Subcutaneous abdominal adipose tissue (tissue), 5 donors: ENCODE measurements at regions not wholly inside any gene's neighbourhood (a gene's known extent, or its start where the extent isn't known, plus 50 kb on each side); places are given as distances from the start of the nearest gene placed in this dataset.

Experiments
- H3K27ac ChIP-seq: one replicate; pipeline ENCODE4 v1.7.0; 2013; ENCODE audit warnings: low read depth, mild to moderate bottlenecking, inconsistent platforms, low read length, moderate library complexity
- H3K27me3 ChIP-seq, 5 donors: one replicate each; pipeline ENCODE4 v1.7.0; 2013; ENCODE audit warnings: low read length in 5 of 5, inconsistent platforms in 1 of 5; ENCODE audit not compliant: control insufficient read depth in 5 of 5, insufficient read depth in 4 of 5
- H3K36me3 ChIP-seq, 5 donors: one replicate each; pipeline ENCODE4 v1.7.0; 2013; ENCODE audit warnings: low read length in 5 of 5; ENCODE audit not compliant: control insufficient read depth in 5 of 5, insufficient read depth in 5 of 5
- H3K4me1 ChIP-seq, 5 donors: one replicate each; pipeline ENCODE4 v1.7.0; 2013; ENCODE audit warnings: low read length in 5 of 5, mild to moderate bottlenecking in 3 of 5, moderate library complexity in 1 of 5; ENCODE audit not compliant: control insufficient read depth in 5 of 5, insufficient read depth in 5 of 5
- H3K4me3 ChIP-seq, 5 donors: one replicate each; pipeline ENCODE4 v1.7.0; 2013; ENCODE audit warnings: low read length in 5 of 5, low read depth in 1 of 5
- H3K9ac ChIP-seq, 5 donors: one replicate each; pipeline ENCODE4 v1.7.0; 2013; ENCODE audit warnings: low read length in 5 of 5, mild to moderate bottlenecking in 4 of 5, moderate library complexity in 3 of 5
- H3K9me3 ChIP-seq, 5 donors: one replicate each; pipeline ENCODE4 v1.7.0; 2013; ENCODE audit warnings: low read length in 5 of 5; ENCODE audit not compliant: control insufficient read depth in 5 of 5
- donor health status: healthy.
- donor health status: healthy.
- donor health status: healthy.
- donor health status: healthy.
- donor health status: healthy.

DNA sequence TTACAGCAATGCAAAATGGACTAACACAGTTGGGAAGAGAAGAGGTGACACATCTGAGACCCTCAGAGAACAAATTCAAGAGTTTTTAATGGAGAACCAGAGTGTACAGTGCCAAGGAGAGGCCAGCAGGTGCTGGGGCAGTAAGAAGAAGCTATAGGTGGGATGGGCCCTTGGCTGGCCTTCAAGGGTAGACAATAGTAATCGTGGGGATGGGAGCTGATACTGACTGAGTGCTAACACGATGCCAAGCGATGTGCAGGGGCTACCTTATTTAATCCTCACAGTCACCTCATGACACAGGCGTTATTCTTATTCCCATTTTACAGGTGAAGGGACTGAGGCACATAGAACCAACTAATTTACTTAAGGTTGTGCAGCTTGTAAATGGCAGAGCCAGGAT, 131.9 kb upstream of the ID2 start:
- Histone ChIP-seq H3K9ac (no peak overlapping the region), H3K4me3 (no peak overlapping the region), H3K9me3 (peaks cover 0 to under 1% (median 0%) of the 10 kb centered on the region in 5 donors), H3K27ac (no peak overlapping the region), H3K4me1 (peaks cover 0 to 20% (median 10%) of the 10 kb centered on the region in 5 donors), H3K27me3 (no peaks in the 10 kb centered on the region), H3K36me3 (no peaks in the 10 kb centered on the region)

DNA sequence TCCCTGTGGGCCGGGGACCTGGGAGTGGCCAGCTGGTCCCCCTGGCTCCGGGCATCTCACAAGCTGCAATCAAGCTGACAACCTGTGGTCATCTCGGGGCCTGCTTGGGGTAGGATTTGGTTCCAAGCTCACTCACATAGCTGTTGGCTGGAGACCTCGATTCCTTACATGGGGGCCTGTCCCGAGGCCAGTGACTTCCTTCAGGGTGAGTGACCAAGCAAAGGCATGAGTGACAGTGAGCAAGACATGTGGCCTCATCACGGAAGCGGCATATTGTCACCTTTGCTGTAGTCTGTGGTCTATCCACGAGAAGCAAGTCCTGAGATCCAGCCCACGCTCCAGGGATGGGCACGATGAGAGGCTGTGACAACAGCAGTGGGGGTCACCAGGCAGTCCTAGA, 131.4 kb upstream of the ID2 start:
- Histone ChIP-seq H3K4me1 (peaks cover 0 to 16% (median 6%) of the 10 kb centered on the region in 5 donors), H3K4me3 (no peak overlapping the region), H3K9ac (no peak overlapping the region), H3K27me3 (no peaks in the 10 kb centered on the region), H3K36me3 (no peaks in the 10 kb centered on the region), H3K27ac (no peak overlapping the region), H3K9me3 (peaks cover 0 to 3% (median 0%) of the 10 kb centered on the region in 5 donors)

DNA sequence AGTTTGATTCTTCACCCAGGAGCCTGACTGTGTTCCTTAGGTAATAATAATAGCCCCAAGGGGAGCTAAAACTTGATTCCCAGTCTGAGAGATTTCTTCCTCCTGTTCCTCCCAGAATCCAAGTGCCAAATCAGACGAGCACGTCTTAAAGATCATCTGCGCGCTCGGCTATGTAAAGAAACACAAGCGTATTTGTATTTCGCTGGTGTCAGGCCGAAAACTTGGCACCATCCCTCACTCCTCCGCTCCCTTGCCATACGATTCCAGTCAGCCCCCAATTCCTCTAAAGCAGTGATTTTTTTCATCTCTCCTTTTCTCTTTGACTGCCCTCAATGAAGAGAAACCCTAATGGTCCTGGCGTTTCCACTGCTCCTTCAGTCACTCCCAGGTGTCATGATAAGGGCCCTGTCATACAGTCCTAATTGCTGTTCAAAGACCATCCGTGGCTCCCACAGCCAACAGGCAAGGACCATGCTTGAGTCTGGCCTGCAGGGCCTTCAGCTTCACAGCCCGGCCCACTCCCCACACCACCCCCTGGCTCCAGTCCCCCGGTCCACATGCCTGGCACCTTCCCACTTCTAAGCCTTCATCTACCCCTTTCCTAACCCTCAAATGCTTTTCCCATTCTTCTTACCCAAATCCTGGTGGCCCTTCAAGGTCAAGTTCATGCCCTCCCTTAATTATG, 130.8 kb upstream of the ID2 start:
- H3K4me1 ChIP-seq, result peaks cover 0 to 11% (median 6%) of the 10 kb centered on the region in 5 donors
- no peak overlapping the region for H3K27ac ChIP-seq
- no peak overlapping the region for H3K4me3 ChIP-seq
- no peaks in the 10 kb centered on the region for H3K36me3 ChIP-seq
- no peaks in the 10 kb centered on the region for H3K27me3 ChIP-seq
- no peak overlapping the region for H3K9ac ChIP-seq
- H3K9me3 ChIP-seq, result peaks cover 0 to 3% (median 0%) of the 10 kb centered on the region in 5 donors

DNA sequence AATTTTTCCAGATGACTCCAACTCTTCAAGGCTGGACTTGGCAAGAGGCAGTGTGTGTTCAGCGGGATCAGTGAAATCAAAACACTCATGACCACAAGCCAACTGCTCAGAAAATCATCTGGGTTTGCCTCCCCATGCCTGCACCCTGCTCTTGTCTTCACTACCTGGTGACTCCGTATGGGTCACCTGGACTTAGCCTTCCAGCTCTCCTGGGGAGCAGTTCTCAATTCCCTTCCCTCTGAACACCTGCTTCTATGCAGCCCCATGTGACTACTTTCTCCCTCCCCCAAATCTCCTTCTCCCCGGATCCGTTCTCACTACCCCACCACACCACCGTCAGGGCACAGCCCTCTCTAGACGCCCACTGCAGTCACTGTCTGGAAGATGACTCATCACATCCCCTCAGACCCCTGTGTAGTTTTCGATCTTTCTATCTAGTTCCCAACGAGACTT, 130.2 kb upstream of the ID2 start:
- H3K9ac ChIP-seq, result no peak overlapping the region
- peaks cover 0 to 3% (median 0%) of the 10 kb centered on the region in 5 donors for H3K9me3 ChIP-seq
- H3K27ac ChIP-seq, result no peak overlapping the region

DNA sequence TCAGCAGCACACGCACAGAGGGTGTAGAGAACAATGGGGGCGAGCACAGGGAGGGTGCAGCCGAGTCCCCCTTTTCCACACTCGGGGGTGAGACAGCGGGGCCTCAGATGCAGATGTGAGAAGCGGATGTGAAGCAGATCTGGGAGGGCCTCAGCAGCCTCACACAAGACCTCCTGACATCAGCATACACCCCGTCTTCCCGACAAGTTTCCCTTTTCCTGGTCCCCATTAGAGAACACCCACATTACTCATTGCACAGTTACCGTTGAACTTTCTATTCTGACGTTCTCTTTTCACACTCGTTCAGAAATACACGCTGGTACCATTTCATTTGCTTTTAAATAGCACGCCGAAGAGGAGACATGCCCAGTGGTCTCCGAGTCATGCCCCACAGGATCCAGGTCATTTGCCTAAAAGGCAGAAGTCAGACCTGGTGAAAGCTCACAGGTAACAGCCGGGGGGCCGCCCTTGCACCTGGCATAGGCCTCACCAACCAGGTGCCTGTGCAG, 129.5 kb upstream of the ID2 start:
- Histone ChIP-seq H3K36me3 (no peaks in the 10 kb centered on the region), H3K27ac (no peak overlapping the region), H3K4me1 (no peaks in the 10 kb centered on the region), H3K9me3 (peaks cover 0 to 3% (median 0%) of the 10 kb centered on the region in 5 donors), H3K27me3 (no peaks in the 10 kb centered on the region), H3K4me3 (no peak overlapping the region), H3K9ac (no peak overlapping the region)

More for the DNA sequence above, 130.2 kb upstream of the ID2 start:
- Histone ChIP-seq H3K4me3 (no peak overlapping the region), H3K36me3 (no peaks in the 10 kb centered on the region), H3K4me1 (peaks cover 0 to 6% (median 5%) of the 10 kb centered on the region in 5 donors), H3K27me3 (no peaks in the 10 kb centered on the region)

DNA sequence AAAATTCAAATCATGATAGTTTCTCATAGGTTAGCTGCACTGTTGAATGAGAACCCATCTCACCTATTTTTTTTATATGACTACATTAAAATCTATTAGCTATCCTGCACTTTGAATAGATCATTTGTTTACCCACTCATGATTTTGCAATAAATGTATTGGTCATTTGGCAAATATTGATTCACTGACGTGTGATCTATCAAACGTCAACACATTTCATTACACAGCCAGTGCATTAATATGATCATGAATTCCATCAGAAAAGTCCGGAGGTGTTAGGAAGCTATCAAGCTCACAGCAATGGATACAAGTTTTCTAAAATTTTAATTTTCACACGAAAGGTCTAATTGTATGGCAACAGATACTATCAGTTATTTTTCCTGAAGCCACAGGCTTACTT, 128.2 kb upstream of the ID2 start:
- no peak overlapping the region for H3K4me3 ChIP-seq
- no peak overlapping the region for H3K27ac ChIP-seq
- no peaks in the 10 kb centered on the region for H3K36me3 ChIP-seq
- H3K27me3 ChIP-seq, result no peaks in the 10 kb centered on the region
- no peaks in the 10 kb centered on the region for H3K4me1 ChIP-seq
- no peak overlapping the region for H3K9ac ChIP-seq
- peaks cover 2 to 10% (median 4%) of the 10 kb centered on the region in 5 donors for H3K9me3 ChIP-seq

DNA sequence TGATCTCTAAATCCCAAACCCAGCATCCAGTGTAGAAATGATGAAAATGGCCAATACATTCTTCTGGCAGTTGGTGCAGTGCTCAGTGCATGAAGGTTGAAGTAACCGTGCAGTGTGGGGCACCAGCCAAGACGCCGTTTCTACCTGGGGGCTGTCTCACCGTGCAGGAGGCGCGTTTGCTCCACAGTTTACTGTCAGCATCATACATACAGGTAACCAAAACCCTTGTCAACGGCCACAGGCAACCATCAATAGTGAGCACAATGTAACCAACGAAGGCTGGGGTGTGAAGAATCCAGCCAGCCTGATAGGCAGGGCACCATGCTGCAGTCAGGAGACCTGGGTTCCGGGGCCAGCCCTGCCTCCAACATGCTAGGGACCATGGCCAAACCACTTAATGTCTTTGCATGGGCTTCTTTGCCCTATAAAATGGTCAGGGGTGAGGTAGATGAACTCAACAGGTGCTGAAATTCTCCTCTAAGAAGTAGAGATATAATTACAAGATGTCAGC, 127.5 kb upstream of the ID2 start:
- no peak overlapping the region for H3K27ac ChIP-seq
- H3K4me1 ChIP-seq, result no peaks in the 10 kb centered on the region
- H3K4me3 ChIP-seq, result no peak overlapping the region
- peaks cover 3 to 16% (median 8%) of the 10 kb centered on the region in 5 donors for H3K9me3 ChIP-seq
- no peak overlapping the region for H3K9ac ChIP-seq
- no peaks in the 10 kb centered on the region for H3K27me3 ChIP-seq
- H3K36me3 ChIP-seq, result no peaks in the 10 kb centered on the region

DNA sequence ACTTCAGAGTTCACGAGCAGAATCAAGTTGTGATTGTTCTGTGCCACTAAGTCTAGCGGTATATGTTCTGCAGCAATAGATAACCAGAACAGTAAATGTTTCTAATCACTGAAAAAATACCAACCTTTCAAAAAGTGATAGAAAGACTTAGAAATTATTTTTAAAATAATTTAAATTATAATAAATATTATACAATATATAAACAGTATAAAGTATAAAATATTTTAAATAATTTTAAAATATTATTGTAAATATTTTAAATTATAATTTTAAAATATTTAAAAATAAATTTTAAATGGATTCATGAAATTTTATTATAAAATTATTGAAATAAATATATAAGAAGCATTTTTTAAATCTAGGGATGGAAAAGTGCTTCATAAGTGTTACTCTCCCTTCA, 126.3 kb upstream of the ID2 start:
- Histone ChIP-seq H3K9me3 (peaks cover 3 to 20% (median 8%) of the 10 kb centered on the region in 5 donors), H3K4me3 (no peak overlapping the region), H3K4me1 (no peaks in the 10 kb centered on the region), H3K9ac (no peak overlapping the region), H3K27ac (no peak overlapping the region), H3K27me3 (no peaks in the 10 kb centered on the region), H3K36me3 (no peaks in the 10 kb centered on the region)

DNA sequence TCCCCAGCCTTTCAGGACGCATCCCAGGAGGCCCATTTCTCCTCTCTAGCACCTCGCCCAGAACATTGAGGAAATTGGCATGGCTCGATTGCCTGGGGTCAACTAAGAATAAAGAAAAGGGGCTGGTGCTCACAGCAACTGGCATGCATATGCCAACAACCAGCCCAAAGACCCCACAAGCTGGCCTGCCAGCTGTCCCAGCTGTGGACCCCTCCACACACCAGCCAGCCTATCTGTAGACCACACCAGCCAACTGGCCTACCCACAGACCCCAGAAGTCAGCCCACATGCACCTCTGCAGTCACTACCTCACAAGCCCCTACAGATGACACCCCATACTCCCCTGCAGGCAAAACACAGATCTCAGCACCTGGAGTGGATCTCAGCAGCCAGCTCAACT, 123.8 kb upstream of the ID2 start:
- Histone ChIP-seq H3K36me3 (no peaks in the 10 kb centered on the region), H3K9ac (no peak overlapping the region), H3K27me3 (no peaks in the 10 kb centered on the region), H3K4me3 (no peak overlapping the region), H3K4me1 (no peaks in the 10 kb centered on the region), H3K9me3 (peaks cover 7 to 27% (median 10%) of the 10 kb centered on the region in 5 donors), H3K27ac (no peak overlapping the region)

DNA sequence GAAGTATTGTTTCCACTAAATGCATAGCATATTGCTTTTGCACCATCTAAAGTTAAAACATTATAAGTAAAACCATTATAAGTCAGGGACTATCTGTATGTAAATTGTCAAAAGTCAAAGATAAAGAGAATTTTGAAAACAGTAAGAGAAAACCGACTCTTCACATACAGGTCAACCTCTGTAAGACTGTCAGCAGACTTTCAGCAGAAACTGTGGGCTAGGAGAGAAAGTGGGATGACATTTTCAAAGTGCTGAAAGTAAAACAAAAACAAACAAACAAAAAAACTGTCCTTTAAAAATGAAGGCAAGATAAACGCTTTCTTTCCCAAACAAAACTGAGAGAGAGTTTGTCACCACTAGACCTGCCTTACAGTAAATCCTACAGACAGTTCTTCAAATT, 122.9 kb upstream of the ID2 start:
- Histone ChIP-seq H3K36me3 (no peaks in the 10 kb centered on the region), H3K27ac (no peak overlapping the region), H3K27me3 (no peaks in the 10 kb centered on the region), H3K9me3 (peaks cover 7 to 27% (median 10%) of the 10 kb centered on the region in 5 donors), H3K4me3 (no peak overlapping the region), H3K4me1 (no peaks in the 10 kb centered on the region), H3K9ac (no peak overlapping the region)
